Fibroblast of villous mesenchyme (primary cell): ENCODE measurements at regions not wholly inside any gene's neighbourhood (a gene's known extent, or its start where the extent isn't known, plus 50 kb on each side); places are given as distances from the start of the nearest gene placed in this dataset.
A peak's percentile ranks its signal among the peaks of the same experiment; 100 is the strongest.

Experiments used
- DNase-seq: peaks from one replicate; pipeline ENCODE4 v3.0.0-alpha.2; 2010; ENCODE audit warnings: low read depth
- H3K4me3 ChIP-seq: 2 replicates; pipeline ENCODE4 v1.5.1; 2011; ENCODE audit warnings: low read depth, mild to moderate bottlenecking, low read length
- TF ChIP-seq, protein P1 (sequence below): IDR thresholded peaks from 2 replicates; pipeline ENCODE4 v1.5.1; 2012; ENCODE audit warnings: low read depth, mild to moderate bottlenecking, low read length; ENCODE audit not compliant: insufficient read depth

DNA sequence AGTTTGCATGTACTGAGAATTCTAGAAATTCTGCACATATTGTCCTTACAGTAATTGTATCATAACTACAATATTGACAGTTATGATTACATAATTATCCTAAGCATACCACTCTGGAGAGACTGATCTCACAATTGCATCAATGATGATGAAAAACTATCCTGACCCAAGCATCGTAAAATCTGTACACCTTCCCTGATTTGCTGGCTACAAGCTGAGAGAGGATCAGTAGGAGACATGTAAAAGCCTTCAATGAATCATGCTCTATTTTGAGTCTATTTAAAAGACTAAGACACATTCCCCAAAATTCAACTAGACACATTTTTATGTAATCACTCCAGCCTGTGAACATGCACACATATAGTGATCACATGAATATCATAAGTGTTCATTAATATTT is 1833.8 kb downstream of the EFNA5 start:
- H3K4me3 ChIP-seq = no peak overlapping the region
- TF ChIP-seq, protein P1, sequence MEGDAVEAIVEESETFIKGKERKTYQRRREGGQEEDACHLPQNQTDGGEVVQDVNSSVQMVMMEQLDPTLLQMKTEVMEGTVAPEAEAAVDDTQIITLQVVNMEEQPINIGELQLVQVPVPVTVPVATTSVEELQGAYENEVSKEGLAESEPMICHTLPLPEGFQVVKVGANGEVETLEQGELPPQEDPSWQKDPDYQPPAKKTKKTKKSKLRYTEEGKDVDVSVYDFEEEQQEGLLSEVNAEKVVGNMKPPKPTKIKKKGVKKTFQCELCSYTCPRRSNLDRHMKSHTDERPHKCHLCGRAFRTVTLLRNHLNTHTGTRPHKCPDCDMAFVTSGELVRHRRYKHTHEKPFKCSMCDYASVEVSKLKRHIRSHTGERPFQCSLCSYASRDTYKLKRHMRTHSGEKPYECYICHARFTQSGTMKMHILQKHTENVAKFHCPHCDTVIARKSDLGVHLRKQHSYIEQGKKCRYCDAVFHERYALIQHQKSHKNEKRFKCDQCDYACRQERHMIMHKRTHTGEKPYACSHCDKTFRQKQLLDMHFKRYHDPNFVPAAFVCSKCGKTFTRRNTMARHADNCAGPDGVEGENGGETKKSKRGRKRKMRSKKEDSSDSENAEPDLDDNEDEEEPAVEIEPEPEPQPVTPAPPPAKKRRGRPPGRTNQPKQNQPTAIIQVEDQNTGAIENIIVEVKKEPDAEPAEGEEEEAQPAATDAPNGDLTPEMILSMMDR = no peak
- DNase-seq = peak; percentile 22

DNA sequence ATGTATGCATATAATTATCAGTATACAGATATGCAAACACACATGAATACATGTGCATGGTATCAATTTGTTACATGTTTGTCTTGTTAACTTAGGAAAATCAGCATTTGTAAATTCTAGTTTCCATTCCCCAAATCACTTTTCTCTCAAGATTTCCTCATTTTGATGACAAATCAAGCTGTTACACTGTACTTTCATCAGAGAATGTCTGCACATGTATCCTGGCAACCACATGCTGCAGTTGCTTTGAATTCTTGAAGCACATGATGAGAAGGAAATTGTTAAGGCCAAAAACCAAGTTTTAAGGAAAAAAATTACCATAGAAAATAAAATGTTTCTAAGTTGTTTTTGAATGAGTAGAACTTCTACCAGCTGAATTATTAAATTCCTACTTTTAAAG is 1834.5 kb downstream of the EFNA5 start:
- TF ChIP-seq, protein P1 = no peak
- H3K4me3 ChIP-seq = no peak overlapping the region
- DNase-seq = peak; percentile 59

DNA sequence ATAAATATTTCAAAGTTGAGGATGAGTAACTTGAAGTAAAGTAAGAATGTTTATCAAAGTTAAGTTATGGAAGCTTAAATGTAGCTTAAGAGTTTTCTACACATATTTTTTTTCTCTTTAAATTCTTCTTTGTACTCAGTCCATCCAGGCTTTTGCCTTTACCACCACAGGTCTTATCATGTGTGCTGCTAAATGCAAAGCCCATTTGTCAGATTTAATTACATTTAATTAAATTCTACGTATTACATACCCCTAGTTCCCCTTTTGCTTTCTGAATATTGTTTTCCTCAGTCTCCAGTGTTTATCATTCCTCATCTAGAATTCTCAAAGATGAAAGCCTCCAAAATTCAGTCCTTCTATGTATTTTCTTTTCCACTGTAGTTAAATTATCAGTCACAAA is 1841.9 kb downstream of the EFNA5 start:
- TF ChIP-seq, protein P1 = no peak
- H3K4me3 ChIP-seq = no peak overlapping the region
- no peak for DNase-seq

DNA sequence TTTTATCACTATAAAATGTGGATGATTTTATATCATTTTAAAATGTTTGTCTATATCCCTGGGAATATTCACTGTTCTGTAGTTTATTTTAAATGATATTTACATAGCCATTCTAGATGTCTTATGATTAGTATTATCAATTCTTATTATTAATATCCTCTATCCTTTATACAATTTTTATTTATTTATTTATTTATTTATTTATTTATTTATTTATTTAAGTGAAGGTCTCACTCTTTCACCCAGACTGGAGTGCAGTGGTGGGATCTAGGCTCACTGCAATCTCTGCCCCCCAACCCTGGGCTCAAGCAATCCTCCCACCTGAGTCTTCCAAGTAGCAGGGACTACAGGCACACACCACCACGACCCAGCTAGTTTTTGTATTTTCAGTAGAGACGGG is 1848.9 kb downstream of the EFNA5 start:
- TF ChIP-seq, protein P1 = no peak
- no peak for DNase-seq
- H3K4me3 ChIP-seq = no peak overlapping the region

DNA sequence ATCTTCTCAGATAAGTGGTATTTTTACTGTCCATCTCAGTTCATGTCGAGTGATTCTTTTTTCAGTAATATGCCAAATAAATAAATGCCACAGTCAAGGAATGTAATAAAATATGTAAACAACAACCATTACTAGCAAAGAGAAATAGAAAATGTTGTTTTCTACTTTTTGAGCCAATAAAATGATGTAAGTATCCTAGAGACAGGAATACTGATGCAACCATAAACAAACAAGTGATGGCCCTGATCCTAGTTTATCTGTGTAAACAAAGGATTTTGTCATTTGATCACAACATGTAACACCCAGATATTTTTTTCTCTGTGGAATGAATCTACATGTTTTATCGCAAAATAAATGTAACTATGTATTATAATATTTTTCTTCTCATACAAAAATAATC is 1852.8 kb downstream of the EFNA5 start:
- TF ChIP-seq, protein P1 = no peak
- H3K4me3 ChIP-seq = no peak overlapping the region
- peak; percentile 50 for DNase-seq

DNA sequence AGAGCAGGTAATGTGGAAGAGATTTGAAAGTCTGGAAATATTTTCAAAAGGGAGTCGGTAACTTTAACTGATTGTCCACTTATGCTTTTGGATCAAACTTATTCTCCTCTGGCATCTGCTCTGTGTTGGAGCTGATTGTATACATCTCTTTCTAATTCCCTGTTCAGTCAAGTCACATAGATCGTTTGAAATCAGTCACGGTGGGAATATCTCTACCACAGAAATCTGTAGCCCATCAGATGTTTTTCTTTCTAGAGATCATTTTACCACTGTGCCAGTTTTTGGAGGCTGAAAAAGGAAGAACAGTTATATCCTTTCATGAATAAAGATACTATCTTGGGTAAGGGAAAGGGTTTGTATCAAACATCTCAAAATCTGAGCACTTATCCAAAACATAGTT is 1853.3 kb downstream of the EFNA5 start:
- no peak for DNase-seq
- H3K4me3 ChIP-seq = no peak overlapping the region
- TF ChIP-seq, protein P1 = no peak

DNA sequence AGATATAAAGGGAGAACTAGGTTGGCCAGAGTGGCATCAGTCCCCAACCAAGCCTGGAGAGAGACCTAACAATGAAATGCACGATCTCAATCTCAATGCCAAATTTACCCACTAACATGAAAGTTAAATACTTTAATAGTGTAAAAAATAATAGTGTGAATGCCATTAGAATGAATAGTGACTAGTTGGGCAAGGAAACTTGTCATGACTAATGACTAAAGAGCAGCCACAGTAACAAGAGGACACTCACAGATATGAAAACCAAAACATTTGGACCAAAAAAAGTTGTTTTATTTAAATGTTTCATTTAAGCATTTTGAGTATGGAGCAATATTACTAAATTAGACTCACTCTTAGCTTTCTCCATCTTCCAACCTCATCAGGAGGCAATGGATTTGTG is 1853.8 kb downstream of the EFNA5 start:
- TF ChIP-seq, protein P1 = no peak
- DNase-seq = no peak
- H3K4me3 ChIP-seq = no peak overlapping the region
